GM11168 (cell line): ENCODE measurements at regions not wholly inside any gene's neighbourhood (a gene's known extent, or its start where the extent isn't known, plus 50 kb on each side); places are given as distances from the start of the nearest gene placed in this dataset.

ENCODE experiments used
- in situ Hi-C: fragments of 300-500 bp; cut with MboI; formaldehyde crosslinking; loops from one replicate; pipeline ENCODE4 v1.12.0; 2022; ENCODE audit warnings: low sequenced_read_pairs; ENCODE audit not compliant: unreplicated experiment

DNA sequence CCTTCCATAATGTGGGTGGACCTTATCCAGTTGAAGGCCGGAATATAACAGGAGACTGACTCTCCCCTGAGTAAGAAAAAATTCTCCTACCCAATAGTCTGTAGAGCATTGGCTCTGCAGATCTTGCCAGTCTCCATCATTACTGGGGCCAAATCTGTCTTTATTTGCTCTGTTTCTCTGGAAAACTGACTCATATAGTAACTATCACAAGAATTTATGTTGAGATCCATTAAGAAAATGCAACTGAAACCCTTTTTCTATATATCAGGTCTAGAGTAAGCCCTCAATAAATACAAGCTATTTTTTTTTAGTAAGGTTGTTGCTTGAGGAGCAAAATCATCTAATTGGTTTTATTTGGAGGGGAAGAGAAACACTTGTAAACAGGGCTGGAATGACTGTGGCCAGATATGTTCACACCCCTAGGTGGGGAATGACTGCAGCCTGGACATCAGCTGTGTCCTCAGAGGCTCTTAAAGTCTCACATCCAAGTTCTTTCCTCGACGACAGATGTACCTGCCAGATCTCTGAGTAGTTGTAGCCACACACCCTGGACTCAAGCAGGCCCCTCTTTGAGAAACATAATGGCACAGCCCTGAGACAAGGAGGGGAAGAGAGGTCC is 339.7 kb downstream of the TNS1 start:
- in situ Hi-C loops: no loop called here

DNA sequence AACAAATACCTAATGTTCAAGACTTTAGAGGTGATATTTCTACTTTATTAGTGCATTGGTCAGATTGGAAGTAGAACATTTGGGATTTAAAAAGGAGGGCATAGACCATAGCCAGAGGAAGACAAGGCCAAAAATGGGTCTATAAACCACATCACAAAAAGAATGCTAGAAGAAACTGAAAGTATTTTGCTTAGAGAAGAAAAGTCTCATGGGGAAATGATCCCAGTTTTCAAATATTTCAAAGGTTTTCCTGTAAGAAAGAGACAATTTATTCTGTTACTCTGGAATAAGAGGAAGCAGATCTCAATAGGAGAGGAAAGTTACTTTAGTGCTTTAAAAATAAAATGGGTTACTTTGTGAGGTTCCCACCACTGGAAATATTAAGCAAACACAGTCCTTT is 341.4 kb downstream of the TNS1 start:
- in situ Hi-C loops: no loop called here

DNA sequence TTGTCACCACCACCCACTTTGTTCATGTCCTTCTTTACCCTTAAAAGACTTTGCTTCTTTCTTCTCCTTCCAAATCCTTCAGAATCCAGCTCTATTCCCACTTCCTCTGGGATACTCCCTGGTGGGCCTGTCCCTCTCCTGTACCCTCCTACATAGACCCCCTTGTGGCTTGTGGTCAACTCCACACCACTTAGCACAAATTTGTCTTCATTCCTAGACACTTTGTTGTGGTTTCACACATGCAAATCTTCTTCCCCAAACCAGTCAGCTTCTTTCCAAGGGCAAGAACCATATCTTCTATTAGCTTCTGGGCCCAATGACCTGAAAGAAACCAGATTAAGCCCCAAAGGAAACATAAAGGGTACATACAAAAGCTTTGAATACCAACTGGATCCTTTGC is 342.4 kb downstream of the TNS1 start:
- in situ Hi-C loops: no loop called here

DNA sequence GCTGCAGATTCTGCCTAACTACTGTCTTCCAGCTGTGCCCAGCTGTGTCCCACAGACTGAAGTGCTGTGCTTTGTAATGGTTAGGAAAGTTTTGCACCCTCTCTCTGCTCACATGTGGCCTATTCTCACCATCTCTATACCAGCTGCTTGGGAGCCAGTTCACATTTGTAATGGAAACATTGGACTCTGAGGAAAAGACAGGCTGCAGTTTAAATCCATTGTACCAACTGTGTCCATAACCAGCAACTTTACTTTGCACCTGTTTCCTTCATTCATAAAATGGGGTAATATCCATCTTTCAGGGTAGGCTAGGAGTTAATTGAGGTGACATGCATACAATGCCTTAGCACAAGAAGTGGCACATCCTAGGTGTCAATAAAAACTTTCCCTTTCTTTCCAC is 344.0 kb downstream of the TNS1 start:
- in situ Hi-C loops: no loop called here

DNA sequence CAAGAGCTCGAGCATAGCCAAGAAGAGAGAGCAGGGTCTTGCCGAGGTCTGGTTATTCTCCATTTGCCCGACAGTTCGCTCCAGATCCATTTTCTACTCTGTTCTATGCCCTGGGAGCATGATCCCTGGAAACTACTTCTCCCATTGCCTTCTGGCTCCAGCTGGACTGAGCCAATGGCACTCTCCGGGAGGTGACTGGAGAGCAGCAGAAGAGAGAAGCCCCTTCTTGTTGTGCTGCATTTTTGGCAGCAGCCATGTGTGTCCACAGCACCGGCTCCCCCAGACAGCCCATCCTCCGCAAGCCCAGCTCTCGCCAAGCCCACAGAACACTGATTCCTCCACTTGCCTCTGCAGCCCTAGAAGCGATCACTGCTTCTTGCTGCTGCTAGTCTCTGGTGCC is 345.5 kb downstream of the TNS1 start:
- in situ Hi-C loops: no loop called here

DNA sequence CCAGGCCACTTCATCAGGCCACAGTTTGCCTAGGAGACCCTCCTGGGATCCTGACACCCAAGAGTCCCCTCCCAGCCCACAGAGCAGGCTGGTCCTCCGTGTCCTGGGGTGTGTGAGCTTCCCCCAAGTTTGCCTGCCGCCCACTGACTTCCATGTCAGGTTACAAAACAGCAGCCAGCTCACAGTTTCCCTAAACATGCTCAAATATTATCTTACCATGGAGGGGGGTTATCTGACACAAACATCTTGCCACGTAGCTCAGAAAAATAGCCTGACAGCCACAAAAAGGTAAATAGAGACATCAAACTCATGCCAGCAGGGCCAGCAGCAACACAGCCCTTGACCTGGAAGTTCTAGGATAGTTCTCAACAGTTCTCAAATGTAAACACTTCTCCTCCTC is 346.5 kb downstream of the TNS1 start:
- in situ Hi-C loops: no loop called here

DNA sequence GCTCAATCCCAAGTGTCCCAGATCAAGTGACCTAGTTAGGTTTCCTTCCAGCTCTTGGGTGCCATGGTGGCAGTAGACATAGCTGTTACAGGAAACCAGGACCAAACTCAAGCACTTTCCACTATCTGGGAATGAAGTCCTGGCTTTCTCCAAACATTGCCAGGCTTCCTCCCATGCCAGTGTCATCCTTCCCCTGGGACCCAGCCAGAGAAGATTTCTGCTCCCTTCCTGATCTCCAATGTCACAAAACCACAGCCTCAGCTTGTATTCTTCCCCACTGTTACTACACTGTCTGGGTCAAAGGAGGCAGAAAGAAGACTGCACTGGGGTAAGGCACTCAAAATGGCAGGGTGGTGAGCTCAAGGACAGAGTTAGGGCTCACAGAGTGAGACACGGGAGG is 347.1 kb downstream of the TNS1 start:
- in situ Hi-C loops: no loop called here

DNA sequence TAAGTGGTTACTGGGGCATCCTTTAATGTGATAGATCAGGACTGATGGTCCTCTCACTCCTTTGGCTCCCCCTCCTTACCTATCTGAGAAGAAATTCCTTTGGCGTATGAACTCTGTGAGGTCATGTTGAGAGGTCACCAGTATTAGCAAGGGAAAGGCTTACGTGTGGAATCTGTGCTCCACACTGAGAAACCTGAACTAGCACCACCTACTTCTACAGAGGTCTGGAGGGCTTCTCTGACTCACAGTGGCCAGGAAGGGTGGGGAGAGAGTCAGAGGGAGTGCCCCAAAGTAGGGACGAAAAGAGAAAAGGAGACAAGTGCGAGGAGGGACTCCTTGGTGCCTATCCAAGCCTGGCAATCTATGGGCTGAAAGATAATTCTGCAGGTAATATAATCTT is 348.6 kb downstream of the TNS1 start:
- in situ Hi-C loops: no loop called here

DNA sequence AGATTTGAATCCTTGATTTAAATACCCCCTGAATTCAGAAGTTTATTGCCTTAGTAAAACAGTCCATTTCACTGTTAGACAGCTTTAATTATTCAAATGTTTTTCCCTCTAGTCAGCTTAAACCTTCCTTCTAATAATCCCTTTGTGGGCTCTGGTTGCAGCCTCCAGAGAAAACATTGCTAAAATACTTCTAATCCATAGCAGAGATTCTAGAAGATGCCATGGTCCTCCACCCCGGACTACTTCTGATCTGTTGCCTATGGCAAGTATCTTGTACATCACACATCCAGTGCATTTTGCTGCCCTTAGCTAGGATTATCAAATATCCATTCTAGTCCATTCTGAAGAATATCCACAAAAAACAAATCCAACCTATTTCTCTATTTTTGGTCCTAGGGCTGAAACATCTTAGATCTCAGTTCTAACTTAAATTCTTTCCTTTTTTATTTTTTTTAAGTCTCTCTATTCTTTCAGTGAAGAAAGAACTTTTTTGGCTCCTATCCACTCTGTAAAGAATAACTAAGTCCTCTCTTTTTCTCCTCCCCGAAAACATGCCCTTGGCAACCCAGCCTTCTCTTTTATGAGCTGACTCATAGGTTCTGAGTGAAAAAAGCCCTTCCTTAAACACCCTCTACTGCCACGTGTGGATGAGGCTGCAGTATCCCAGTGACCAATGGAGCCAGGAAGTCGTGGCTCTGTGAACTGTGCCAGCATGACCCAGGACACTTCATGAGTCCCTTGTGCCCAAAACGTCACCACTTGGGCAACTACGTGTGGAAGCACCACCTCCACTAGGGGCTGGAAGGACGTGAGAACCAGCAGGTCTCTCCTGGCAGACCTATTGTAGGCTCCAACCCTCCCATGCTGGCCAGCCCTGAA is 349.8 kb downstream of the TNS1 start:
- in situ Hi-C loops: no loop called here

DNA sequence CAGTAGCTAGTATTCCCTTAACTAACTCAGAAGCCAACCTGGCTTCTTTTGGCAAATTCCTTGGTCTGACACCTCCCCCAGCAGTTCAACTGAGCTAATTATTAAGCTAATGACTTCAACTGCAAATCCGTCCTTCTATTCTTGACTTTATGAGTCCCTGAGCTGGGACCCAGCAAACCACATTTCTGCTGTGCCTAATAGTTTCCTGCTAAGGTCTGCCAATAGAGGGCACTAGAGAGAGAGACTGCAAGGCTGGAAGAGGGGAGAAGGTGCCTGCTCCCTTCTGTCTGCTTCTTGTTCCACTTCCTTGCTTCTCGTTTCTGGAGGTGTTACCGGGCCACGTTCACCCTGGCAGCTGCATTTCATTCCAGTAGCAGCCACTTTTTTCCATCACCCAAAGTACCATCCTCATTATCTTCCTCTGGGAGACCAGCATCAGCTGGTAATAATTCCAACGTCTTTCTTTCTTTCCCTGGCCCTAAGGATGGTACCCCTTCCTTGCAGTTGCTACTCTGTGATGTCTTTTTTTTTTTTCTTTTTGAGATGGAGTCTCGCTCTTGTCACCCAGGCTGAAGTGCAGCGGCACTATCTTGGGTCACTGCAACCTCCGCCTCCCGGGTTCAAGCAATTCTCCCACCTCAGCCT is 352.0 kb downstream of the TNS1 start:
- in situ Hi-C loops: no loop called here

DNA sequence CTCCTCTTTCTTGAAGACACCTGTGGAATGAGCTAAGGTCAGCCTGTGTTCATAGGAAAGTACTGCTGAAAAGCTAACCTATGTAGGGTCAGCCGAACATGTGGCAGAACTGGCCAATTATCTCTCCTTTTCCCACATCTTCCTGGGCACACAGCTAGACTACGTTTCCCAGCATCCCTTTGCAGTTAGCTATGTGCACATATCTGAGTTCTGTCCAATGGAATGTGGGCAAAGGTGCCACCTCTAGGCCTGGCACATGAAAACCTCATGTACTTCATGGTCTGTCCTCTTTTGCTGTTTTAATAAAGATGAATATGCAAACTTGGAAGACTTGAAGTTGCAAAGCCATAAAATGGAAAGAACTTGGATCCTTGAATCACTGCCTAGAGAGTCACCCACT is 352.6 kb downstream of the TNS1 start:
- in situ Hi-C loops: no loop called here

DNA sequence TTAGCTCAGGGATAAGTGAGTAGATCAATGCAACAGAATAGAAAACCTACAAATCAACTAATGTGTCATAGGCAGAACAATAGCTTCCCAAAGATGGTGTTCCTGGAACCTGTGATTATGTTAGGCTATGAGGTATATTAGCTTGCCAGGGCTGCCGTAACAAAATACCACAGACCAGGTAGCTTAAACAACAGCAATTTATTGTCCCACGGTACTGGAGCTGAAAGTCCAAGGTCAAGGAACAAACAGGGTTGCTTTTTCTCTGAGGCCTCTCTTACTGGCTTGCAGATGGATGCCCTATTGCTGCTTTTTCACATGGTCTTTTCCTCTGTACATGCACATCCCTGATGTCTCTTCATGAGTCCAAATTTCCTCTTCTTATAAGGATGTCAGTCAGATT is 354.9 kb downstream of the TNS1 start:
- in situ Hi-C loops: no loop called here

DNA sequence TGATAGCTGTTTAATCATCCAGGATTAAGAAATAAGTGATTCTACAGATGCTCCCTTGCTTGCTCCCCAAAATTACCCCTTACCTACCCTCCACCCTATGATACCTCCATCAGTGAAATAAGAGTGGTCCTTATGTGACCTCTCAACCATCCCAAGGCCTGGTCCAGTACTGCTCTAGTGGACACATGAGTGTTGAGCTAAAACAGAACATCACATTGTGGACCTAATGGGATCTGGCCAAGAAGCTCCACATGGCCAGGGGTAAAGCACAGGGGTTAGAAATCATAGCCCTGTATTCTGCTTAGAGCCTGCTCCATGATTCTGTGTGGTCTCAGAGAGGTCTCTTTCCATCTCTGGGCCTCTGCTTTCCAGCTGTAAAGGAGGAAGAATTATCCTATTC is 355.6 kb downstream of the TNS1 start:
- in situ Hi-C loops: no loop called here

DNA sequence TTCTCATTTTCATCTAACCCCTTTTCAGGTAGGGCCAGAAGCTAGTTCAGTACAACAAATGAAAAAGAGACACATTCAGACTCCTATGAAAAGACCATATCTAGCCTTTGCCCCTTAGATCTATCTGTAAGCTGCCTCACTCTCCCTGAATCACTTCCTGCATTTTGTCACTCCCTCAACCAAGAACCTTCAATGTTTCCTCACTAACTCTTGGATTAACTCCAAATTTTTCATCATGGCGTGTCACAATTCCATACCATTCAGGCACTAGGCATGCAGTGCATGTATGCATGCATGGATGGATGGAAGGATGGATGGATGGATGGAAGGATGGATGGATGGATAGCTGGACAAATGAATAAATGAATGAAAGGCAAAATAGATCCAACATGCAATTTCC is 356.9 kb downstream of the TNS1 start:
- in situ Hi-C loops: no loop called here

DNA sequence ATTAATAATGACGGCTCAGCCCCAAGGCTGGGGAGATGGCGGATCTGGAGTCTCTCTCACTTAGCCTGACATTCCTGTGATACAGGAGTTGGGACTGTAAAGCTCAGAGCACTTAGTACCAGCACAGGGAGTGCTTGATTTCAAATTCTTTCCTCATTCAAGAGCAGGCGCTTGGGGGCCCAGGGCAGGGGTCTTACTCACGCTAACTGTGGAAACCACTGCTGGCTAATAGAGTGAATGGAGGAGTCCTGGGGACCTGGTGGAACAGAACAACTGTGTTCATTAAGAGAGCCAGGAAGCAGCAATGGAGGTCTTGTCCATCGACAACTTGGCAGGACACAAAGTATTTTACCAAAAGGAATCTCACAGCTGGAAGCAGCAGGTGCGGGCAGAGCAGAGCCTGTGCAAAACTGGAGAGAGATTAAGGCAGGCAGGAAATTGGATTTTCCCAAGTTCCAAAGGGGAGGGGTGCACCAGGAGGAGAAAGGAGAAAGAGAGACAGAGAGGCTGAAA is 358.9 kb downstream of the TNS1 start:
- in situ Hi-C loops: no loop called here

DNA sequence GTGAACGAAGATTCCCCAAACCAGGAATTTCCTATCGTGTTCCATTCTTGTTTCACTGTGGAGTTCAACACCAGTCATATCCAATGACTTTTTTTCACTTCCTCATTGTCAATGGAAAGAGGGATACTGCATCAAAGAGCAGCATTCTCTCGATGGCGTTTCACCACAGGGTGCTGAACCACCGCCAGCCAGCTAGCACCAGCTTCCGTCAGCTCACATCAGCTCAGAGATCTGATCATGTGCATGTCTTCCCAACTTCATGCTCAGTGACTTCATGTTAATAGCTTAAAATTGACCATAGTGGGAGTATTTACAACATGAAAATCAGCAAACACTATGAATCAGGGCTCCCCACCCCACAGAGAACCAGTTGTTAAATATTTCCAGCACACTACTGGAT is 359.9 kb downstream of the TNS1 start:
- in situ Hi-C loops: no loop called here

DNA sequence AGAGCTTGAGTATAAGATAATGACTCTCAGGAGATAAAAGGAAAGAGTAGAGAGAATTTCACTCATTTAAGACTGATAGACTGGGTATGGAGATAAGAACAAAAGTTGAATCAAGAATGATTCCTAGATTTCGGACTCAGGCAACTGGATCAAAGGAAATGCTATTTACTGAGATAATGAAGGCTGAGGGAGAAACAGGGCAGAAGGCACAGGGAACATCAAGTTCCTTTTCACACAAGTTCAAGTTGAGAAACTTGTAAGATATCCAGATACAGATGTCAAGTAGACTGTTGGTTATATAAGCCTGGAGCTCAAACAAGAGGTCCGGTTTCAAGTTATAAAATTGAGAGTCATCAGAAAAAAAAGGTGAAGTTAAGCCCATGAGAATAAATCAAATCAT is 360.8 kb downstream of the TNS1 start:
- in situ Hi-C loops: no loop called here

DNA sequence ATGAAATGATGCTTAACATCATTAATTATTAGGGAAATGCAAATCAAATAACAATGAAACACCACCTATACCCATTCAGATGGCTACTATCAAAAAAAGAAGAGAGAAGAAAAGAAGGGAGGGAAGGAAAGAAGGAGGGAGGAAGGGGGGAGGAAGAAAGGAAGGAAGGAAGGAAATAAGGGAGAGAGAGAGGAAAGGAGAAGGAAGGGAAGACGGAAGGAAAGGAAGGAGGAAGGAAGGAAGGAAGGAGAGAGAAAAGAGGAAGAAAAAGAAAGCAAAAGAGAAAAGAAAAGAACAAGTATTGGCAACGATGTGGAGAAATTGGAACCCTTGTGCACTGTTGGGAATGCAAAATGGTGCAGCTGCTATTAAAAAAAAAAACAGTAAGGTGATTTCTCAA is 363.3 kb downstream of the TNS1 start:
- in situ Hi-C loops: no loop called here

DNA sequence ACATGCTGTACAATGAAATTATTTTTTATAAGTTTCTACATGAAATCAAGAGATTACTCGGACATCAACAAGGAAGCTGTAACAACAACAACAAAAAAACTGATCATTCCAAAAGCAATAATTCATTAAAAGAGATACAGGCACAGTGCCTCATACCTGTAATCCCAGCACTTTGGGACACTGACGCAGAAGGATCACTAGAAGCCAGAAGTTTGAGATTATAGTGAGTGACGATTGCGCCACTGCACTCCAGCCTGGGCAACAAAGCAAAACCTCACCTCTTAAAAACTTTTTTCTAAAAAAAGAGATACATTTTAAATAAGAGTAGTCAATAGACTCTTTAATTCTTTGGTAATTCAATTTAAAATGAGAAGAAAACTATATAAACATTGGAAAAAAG is 364.3 kb downstream of the TNS1 start:
- in situ Hi-C loops: no loop called here

DNA sequence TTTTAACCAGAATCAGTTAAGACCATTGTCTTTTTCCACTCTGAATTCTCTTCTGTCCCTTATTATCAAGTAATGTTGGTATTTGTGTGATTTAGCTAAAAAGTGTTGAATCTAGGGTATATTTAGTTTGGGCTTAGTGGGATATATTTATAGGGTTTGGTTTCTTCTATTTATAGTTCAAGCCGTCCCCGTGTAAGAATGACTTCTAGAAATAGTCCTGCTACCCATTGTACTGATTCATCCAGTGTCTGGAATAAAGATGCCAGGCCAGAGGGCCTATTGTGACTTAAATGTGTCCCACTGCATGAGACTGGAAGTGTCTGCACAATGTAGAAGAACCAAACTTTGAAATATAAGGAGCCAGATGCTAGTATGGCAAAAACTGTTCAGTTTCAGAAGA is 364.8 kb downstream of the TNS1 start:
- in situ Hi-C loops: no loop called here

DNA sequence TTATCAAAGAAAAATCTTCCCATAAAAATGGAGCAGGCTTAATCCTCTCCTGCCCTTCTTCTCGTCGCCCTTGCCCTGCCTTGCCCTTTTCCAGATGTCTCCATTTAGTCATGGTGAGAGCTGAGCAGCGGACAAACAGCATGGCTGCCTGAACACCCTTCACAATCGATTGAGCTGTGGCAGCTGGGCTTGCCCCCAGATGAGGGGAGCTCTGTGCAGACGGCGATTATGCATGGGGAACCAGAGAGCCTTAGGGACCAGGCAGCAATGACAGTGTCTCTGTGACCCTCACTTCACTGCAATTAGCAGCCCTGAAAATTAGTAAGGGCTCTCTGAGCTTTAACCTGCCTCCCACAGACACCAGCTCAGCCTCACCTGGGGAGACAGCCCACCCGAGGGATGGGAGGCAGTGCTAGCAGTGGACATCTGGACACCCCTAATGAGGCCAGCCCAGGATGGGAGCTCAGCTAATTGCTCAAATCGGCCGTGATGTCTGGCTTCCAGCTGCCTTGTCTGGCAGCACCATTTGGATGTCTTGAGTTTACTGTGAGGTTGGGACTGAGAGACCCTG is 365.7 kb downstream of the TNS1 start:
- in situ Hi-C loops: no loop called here
